Fibroblast of lung (primary cell): ENCODE measurements at regions not wholly inside any gene's neighbourhood (a gene's known extent, or its start where the extent isn't known, plus 50 kb on each side); places are given as distances from the start of the nearest gene placed in this dataset.

Source experiments
- CTCF ChIP-seq, 2 donors: IDR thresholded peaks in 1 of 2; conservative IDR thresholded peaks in 1 of 2; 1 replicate in 1 of 2; 2 replicates in 1 of 2; pipeline ENCODE4 v1.5.1; 2011 to 2012; ENCODE audit warnings: low read length in 2 of 2, control low read depth in 1 of 2, inconsistent platforms in 1 of 2, low read depth in 1 of 2, mild to moderate bottlenecking in 1 of 2
- EZH2 ChIP-seq: IDR thresholded peaks from 2 replicates; pipeline ENCODE4 v1.5.1; 2012; ENCODE audit warnings: low read length, control low read depth, mild to moderate bottlenecking; ENCODE audit errors: missing control alignments

- TF ChIP-seq CTCF (conservative IDR thresholded peaks at IDR 0.05 in 1 of 2, IDR thresholded peaks at IDR 0.05 in 1 of 2; ENCODE audit: low read depth in 1 of 2, low read length in 2 of 2) (no peak), EZH2 (no peak)
Observed at GRCh38 chr5:52725065-52725746, 62.5 kb upstream of the ITGA1 start.
